HUES6 (cell line): ENCODE measurements at regions not wholly inside any gene's neighbourhood (a gene's known extent, or its start where the extent isn't known, plus 50 kb on each side); places are given as distances from the start of the nearest gene placed in this dataset.
"Not testable (repeated sequence)": the region's sequence is repeated elsewhere in the genome, so short reads cannot be mapped to it uniquely, and the experiment has no call there.

ENCODE experiments used
- H3K27ac ChIP-seq: 2 replicates; pipeline ENCODE4 v1.7.0; 2013; ENCODE audit warnings: low read depth, mild to moderate bottlenecking, low read length, inconsistent platforms
- H3K27me3 ChIP-seq: 2 replicates; pipeline ENCODE4 v1.6.1; 2013; ENCODE audit warnings: low read length; ENCODE audit not compliant: control insufficient read depth, insufficient read depth
- H3K36me3 ChIP-seq: 2 replicates; pipeline ENCODE4 v1.6.1; 2013; ENCODE audit warnings: low read length; ENCODE audit not compliant: control insufficient read depth, insufficient read depth
- H3K4me1 ChIP-seq: 2 replicates; pipeline ENCODE4 v1.6.1; 2013; ENCODE audit warnings: low read length; ENCODE audit not compliant: control insufficient read depth, insufficient read depth
- H3K4me3 ChIP-seq: 2 replicates; pipeline ENCODE4 v1.5.1; 2013; ENCODE audit warnings: low read depth, low read length
- H3K9ac ChIP-seq: one replicate; pipeline ENCODE4 v1.6.1; 2013; ENCODE audit warnings: mild to moderate bottlenecking, low read length
- H3K9me3 ChIP-seq: 2 replicates; pipeline ENCODE4 v1.6.1; 2013; ENCODE audit warnings: low read depth, low read length; ENCODE audit not compliant: control insufficient read depth, insufficient read depth

GRCh38 chr15:36175186-36175740 is 404.2 kb upstream of the CDIN1 start:
- H3K27me3 ChIP-seq: no peaks in the 10 kb centered on the region
- no peak overlapping the region for H3K4me3 ChIP-seq
- H3K9ac ChIP-seq: no peak overlapping the region
- H3K27ac ChIP-seq: no peak overlapping the region
- H3K4me1 ChIP-seq: 0 out of 2 replicates have a peak, but pooled peaks cover 6% of the 10 kb centered on the region
- H3K36me3 ChIP-seq: no peaks in the 10 kb centered on the region
- no peaks in the 10 kb centered on the region for H3K9me3 ChIP-seq

DNA sequence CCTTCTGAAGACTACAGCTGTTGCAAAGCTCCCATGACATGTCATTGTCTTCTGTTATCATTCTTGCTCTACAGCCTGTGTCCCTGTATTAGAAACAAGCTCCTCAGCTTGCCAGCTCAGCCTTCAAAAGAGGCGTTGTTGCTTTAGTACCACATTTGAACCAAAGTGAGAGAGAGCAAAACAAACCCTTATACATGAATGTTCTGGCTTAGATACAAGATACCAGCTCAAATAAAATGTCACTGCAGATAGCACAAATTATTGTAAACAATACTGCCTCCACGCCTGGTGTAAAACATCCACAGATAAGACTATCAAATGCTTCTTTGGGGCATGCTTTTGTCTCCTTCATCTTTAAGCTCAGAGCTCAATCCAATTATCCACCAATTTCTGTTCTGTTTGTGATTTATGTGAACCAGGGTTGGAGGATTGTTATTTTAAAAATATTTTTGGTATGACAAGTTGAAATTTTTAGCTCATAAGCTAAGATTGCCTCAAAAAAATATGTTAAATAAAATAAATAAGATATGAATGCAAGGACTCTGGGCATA is 403.6 kb upstream of the CDIN1 start:
- no peaks in the 10 kb centered on the region for H3K27me3 ChIP-seq
- H3K9ac ChIP-seq: no peak overlapping the region
- H3K9me3 ChIP-seq: no peaks in the 10 kb centered on the region
- H3K4me3 ChIP-seq: no peak overlapping the region
- no peaks in the 10 kb centered on the region for H3K36me3 ChIP-seq
- H3K4me1 ChIP-seq: 0 out of 2 replicates have a peak, but pooled peaks cover 6% of the 10 kb centered on the region
- H3K27ac ChIP-seq: no peak overlapping the region

DNA sequence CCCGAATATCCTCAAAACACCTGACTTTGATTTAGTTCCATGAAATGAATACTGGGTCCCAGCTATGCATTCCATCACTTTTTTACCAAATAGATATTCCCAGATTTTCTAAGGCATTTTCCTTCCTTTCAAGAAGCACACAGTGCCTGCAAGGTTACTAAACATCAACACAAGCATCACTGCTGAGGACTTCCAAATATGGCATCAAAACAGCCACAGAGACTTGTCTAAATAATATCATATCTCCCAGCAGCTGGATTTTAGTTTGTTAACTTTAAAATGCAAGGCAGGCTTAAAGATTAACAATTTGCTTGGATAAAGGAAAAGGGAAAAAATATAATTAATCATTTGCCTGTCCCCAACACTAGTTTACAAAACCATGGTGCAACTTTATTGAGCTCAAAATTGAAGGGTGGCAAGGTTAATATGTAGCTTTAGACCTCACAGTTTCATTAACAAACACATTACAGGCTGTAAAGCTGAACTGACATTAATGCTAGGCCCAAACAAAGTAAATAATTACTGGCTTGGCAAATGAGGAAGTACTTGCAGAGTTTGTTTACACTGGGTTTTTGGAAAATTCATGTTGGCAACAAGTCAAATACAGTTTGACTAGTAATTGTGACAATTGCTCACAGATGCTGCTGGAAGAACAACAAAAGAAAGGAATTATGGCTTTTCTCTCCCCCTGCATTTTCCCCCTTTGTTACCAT is 401.7 kb upstream of the CDIN1 start:
- Histone ChIP-seq H3K9ac (no peak overlapping the region), H3K27me3 (no peaks in the 10 kb centered on the region), H3K36me3 (no peaks in the 10 kb centered on the region), H3K4me1 (0 out of 2 replicates have a peak, but pooled peaks cover 6% of the 10 kb centered on the region), H3K9me3 (no peaks in the 10 kb centered on the region), H3K27ac (no peak overlapping the region), H3K4me3 (no peak overlapping the region)

- Histone ChIP-seq H3K36me3 (no peaks in the 10 kb centered on the region), H3K9me3 (no peaks in the 10 kb centered on the region), H3K27ac (no peak overlapping the region), H3K9ac (no peak overlapping the region), H3K4me1 (0 out of 2 replicates have a peak, but pooled peaks cover 6% of the 10 kb centered on the region), H3K27me3 (no peaks in the 10 kb centered on the region), H3K4me3 (no peak overlapping the region)
Observed at GRCh38 chr15:36178303-36178633, 401.2 kb upstream of the CDIN1 start.

DNA sequence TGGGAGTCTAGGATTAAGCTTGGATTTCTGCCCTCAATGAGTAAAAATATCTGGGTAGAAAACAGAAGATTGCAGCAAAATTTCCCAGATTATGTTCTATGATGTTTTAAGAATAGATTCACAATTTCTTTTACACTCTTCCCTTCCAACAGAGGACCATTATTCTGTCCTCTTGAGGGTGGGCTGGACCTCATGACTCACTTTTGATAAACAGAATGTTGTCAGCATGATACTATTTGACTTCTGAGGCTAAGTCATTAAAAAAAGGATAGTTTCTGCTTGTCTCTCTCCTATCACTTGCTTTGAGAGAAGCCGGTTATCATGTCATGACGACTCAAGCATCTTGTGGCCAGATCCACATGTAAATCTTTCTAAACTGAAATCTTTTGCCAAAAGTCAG is 396.2 kb upstream of the CDIN1 start:
- Histone ChIP-seq H3K9ac (no peak overlapping the region), H3K36me3 (no peaks in the 10 kb centered on the region), H3K27me3 (no peaks in the 10 kb centered on the region), H3K9me3 (no peaks in the 10 kb centered on the region), H3K4me3 (no peak overlapping the region), H3K4me1 (0 out of 2 replicates have a peak, but pooled peaks cover under 1% of the 10 kb centered on the region), H3K27ac (no peak overlapping the region)

GRCh38 chr15:36185438-36185837 is 394.0 kb upstream of the CDIN1 start:
- no peaks in the 10 kb centered on the region for H3K4me1 ChIP-seq
- H3K36me3 ChIP-seq: no peaks in the 10 kb centered on the region
- no peak overlapping the region for H3K27ac ChIP-seq
- no peak overlapping the region for H3K4me3 ChIP-seq
- no peak overlapping the region for H3K9ac ChIP-seq
- H3K9me3 ChIP-seq: no peaks in the 10 kb centered on the region
- H3K27me3 ChIP-seq: no peaks in the 10 kb centered on the region

- no peaks in the 10 kb centered on the region for H3K36me3 ChIP-seq
- no peaks in the 10 kb centered on the region for H3K27me3 ChIP-seq
- H3K4me3 ChIP-seq: no peak overlapping the region
- H3K9me3 ChIP-seq: no peaks in the 10 kb centered on the region
- H3K27ac ChIP-seq: no peak overlapping the region
- no peaks in the 10 kb centered on the region for H3K4me1 ChIP-seq
- no peak overlapping the region for H3K9ac ChIP-seq
Observed at GRCh38 chr15:36185845-36186244, 393.6 kb upstream of the CDIN1 start.

GRCh38 chr15:36186376-36186775 is 393.1 kb upstream of the CDIN1 start:
- no peak overlapping the region for H3K27ac ChIP-seq
- no peaks in the 10 kb centered on the region for H3K4me1 ChIP-seq
- H3K27me3 ChIP-seq: no peaks in the 10 kb centered on the region

DNA sequence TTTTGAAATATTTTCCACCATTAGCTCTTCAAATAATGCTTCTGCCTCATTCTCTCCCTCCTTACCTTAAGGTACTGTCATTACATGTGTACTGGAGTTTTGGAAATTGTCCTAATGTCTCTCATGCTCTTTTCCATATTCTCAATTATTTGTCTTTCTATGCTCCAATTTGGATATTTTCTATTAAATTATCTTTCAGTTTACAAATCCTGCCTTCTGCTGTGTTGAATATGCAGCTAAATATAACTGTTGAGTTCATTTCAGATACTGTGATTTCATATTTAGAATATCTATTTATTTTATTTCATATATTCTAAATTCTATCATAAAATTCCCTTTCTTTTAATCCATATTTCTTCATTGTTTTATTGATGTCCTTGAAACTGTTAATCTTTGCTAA is 388.0 kb upstream of the CDIN1 start:
- Histone ChIP-seq H3K4me1 (no peaks in the 10 kb centered on the region), H3K36me3 (no peaks in the 10 kb centered on the region), H3K9me3 (no peaks in the 10 kb centered on the region), H3K27me3 (no peaks in the 10 kb centered on the region), H3K9ac (no peak overlapping the region), H3K27ac (no peak overlapping the region), H3K4me3 (no peak overlapping the region)

More at GRCh38 chr15:36186376-36186775, 393.1 kb upstream of the CDIN1 start:
- H3K9me3 ChIP-seq: no peaks in the 10 kb centered on the region
- no peak overlapping the region for H3K9ac ChIP-seq
- no peak overlapping the region for H3K4me3 ChIP-seq
- no peaks in the 10 kb centered on the region for H3K36me3 ChIP-seq

- Histone ChIP-seq H3K9ac (peak overlapping the region; percentile 48), H3K4me3 (peak overlapping the region; percentile 44)
- H3K27ac ChIP-seq, H3K36me3 ChIP-seq, H3K27me3 ChIP-seq, H3K9me3 ChIP-seq, H3K4me1 ChIP-seq: not testable (repeated sequence)
Observed at GRCh38 chr15:36195361-36196007, 383.9 kb upstream of the CDIN1 start.
